HEK293 (cell line): ENCODE measurements at regions not wholly inside any gene's neighbourhood (a gene's known extent, or its start where the extent isn't known, plus 50 kb on each side); places are given as distances from the start of the nearest gene placed in this dataset.

Experiments used
- CTCF ChIA-PET: fragments of 350-600 bp; formaldehyde crosslinking; extraction: SDS; loops from one replicate; lab custom pipeline; 2021; ENCODE audit warnings: antibody characterized with exemption; lab: Yijun Ruan, JAX
- POLR2A ChIA-PET: fragments of 300-600 bp; formaldehyde crosslinking; extraction: SDS; loops from one replicate; lab custom pipeline; 2020; ENCODE audit warnings: antibody characterized with exemption, inconsistent platforms; lab: Yijun Ruan, JAX
- H3K27ac ChIP-seq: fragments of 200-500 bp; sonication (Bioruptor generic); 2 replicates; pipeline ENCODE4 v1.5.1; 2014; ENCODE audit warnings: low read depth, low read length, control low read depth, inconsistent platforms; ENCODE audit errors: extremely low read depth
- H3K36me3 ChIP-seq, 2 experiments: fragments of 200-500 bp in 1 of 2; sonication (Bioruptor generic) in 1 of 2; 1 replicate in 1 of 2; 2 replicates in 1 of 2; pipeline ENCODE4 v1.5.1; 2014 to 2017; ENCODE audit warnings: inconsistent platforms in 2 of 2, low read length in 2 of 2; ENCODE audit not compliant: control insufficient read depth in 2 of 2, insufficient read depth in 1 of 2
- H3K4me1 ChIP-seq: fragments of 200-500 bp; sonication (Bioruptor generic); 2 replicates; pipeline ENCODE4 v1.5.1; 2014; ENCODE audit warnings: mild to moderate bottlenecking, low read length, inconsistent platforms; ENCODE audit not compliant: control insufficient read depth, insufficient read depth
- H3K4me3 ChIP-seq: 2 replicates; pipeline ENCODE4 v1.5.1; 2011; ENCODE audit warnings: low read depth, mild to moderate bottlenecking, control low read depth, low read length, moderate library complexity
- H3K9me3 ChIP-seq: fragments of 200-500 bp; sonication (Bioruptor generic); 2 replicates; pipeline ENCODE4 v1.5.1; 2014; ENCODE audit warnings: low read depth, low read length, inconsistent platforms; ENCODE audit not compliant: control insufficient read depth, insufficient read depth
- BCL6B ChIP-seq: fragments of 450-650 bp; formaldehyde crosslinking; IDR thresholded peaks from 2 replicates; pipeline ENCODE4 v1.5.1; 2017; ENCODE audit warnings: missing biosample characterization, missing genetic modification characterization
- INSM2 ChIP-seq: fragments of 450-650 bp; formaldehyde crosslinking; IDR thresholded peaks from 2 replicates; pipeline ENCODE4 v1.5.1; 2016; ENCODE audit warnings: missing biosample characterization, missing genetic modification characterization
- KLF16 ChIP-seq: fragments of 450-650 bp; formaldehyde crosslinking; IDR thresholded peaks from 2 replicates; pipeline ENCODE4 v1.5.1; 2017; ENCODE audit warnings: missing biosample characterization, missing genetic modification characterization
- MZF1 ChIP-seq: fragments of 450-650 bp; formaldehyde crosslinking; IDR thresholded peaks from 2 replicates; pipeline ENCODE4 v1.5.1; 2017; ENCODE audit warnings: missing biosample characterization, missing genetic modification characterization, borderline replicate concordance
- ZBTB7A ChIP-seq: fragments of 450-650 bp; formaldehyde crosslinking; IDR thresholded peaks from 2 replicates; pipeline ENCODE4 v1.5.1; 2016; ENCODE audit warnings: low read depth, missing biosample characterization, missing genetic modification characterization
- ZNF148 ChIP-seq: fragments of 450-650 bp; formaldehyde crosslinking; IDR thresholded peaks from 2 replicates; pipeline ENCODE4 v1.5.0; 2017; ENCODE audit warnings: missing biosample characterization, missing genetic modification characterization, borderline replicate concordance
- ZNF211 ChIP-seq: fragments of 450-650 bp; formaldehyde crosslinking; IDR thresholded peaks from 2 replicates; pipeline ENCODE4 v1.5.1; 2016; ENCODE audit warnings: low read depth, missing biosample characterization, missing genetic modification characterization
- ZNF223 ChIP-seq: fragments of 450-650 bp; formaldehyde crosslinking; IDR thresholded peaks from 2 replicates; pipeline ENCODE4 v1.5.1; 2016; ENCODE audit warnings: missing biosample characterization, missing genetic modification characterization
- ZNF280C ChIP-seq: fragments of 450-650 bp; formaldehyde crosslinking; IDR thresholded peaks from 2 replicates; pipeline ENCODE4 v1.5.1; 2016; ENCODE audit warnings: missing biosample characterization, missing genetic modification characterization
- ZNF292 ChIP-seq: fragments of 450-650 bp; formaldehyde crosslinking; IDR thresholded peaks from 2 replicates; pipeline ENCODE4 v1.5.1; 2016; ENCODE audit warnings: low read depth, missing biosample characterization, missing genetic modification characterization, borderline replicate concordance
- ZNF518A ChIP-seq: fragments of 450-650 bp; formaldehyde crosslinking; conservative IDR thresholded peaks from 2 replicates; pipeline ENCODE4 v1.5.1; 2016; ENCODE audit warnings: low read depth, missing biosample characterization, missing genetic modification characterization
- ZNF600 ChIP-seq: fragments of 450-650 bp; formaldehyde crosslinking; IDR thresholded peaks from 2 replicates; pipeline ENCODE4 v1.5.1; 2016; ENCODE audit warnings: missing biosample characterization, missing genetic modification characterization
- ZNF654 ChIP-seq: fragments of 450-650 bp; formaldehyde crosslinking; IDR thresholded peaks from 2 replicates; pipeline ENCODE4 v1.5.1; 2016; ENCODE audit warnings: low read depth, missing biosample characterization, missing genetic modification characterization
- ZNF664 ChIP-seq: fragments of 450-650 bp; formaldehyde crosslinking; IDR thresholded peaks from 2 replicates; pipeline ENCODE4 v1.5.1; 2016; ENCODE audit warnings: missing biosample characterization, missing genetic modification characterization
- ZNF692 ChIP-seq: fragments of 450-650 bp; formaldehyde crosslinking; IDR thresholded peaks from 2 replicates; pipeline ENCODE4 v1.5.1; 2016; ENCODE audit warnings: missing biosample characterization, missing genetic modification characterization
- ZSCAN16 ChIP-seq: fragments of 450-650 bp; formaldehyde crosslinking; IDR thresholded peaks from 2 replicates; pipeline ENCODE4 v1.5.1; 2016; ENCODE audit warnings: missing biosample characterization, missing genetic modification characterization

- CTCF ChIA-PET, result interaction anchor here (0.7 to 1.6 kb wide), 5 partner anchors 9 to 863 kb away, joined by 3 to 4 read pairs (median 3); no protein-coding TSS in a partner anchor
- Histone ChIP-seq H3K9me3 (no peaks in the 10 kb centered on the region), H3K36me3 (no peaks in the 10 kb centered on the region), H3K27ac (no peak overlapping the region)
- POLR2A ChIA-PET, result no interaction called here
- TF ChIP-seq ZNF518A (tag by site-specific recombination), result no peak
- no peak for TF ChIP-seq INSM2
- TF ChIP-seq, all 188 proteins: peak for 0
- Histone ChIP-seq H3K4me1 (no peaks in the 10 kb centered on the region), H3K4me3 (no peak overlapping the region)
Observed at GRCh38 chr20:20843982-20844381, 131.5 kb upstream of the RALGAPA2 start.

GRCh38 chr20:20839771-20840170, 127.3 kb upstream of the RALGAPA2 start:
- Histone ChIP-seq H3K4me1 (no peaks in the 10 kb centered on the region), H3K4me3 (no peak overlapping the region), H3K36me3 (no peaks in the 10 kb centered on the region), H3K27ac (no peak overlapping the region), H3K9me3 (no peaks in the 10 kb centered on the region)
- ChIA-PET POLR2A (no interaction called here), CTCF (interaction anchor here (1.0 to 5.7 kb wide), 8 partner anchors 12 to 929 kb away, joined by 3 to 59 read pairs (median 18); no protein-coding TSS in a partner anchor)
- TF ChIP-seq ZNF223 (no peak), MZF1 (tag by site-specific recombination) (no peak)

GRCh38 chr20:20837574-20838021, 125.2 kb upstream of the RALGAPA2 start:
- CTCF ChIA-PET, result interaction anchor here (0.6 to 5.7 kb wide), 43 partner anchors 9 to 1128 kb away, joined by 3 to 59 read pairs (median 4); no protein-coding TSS in a partner anchor
- Histone ChIP-seq H3K4me1 (no peaks in the 10 kb centered on the region), H3K27ac (no peak overlapping the region), H3K36me3 (no peaks in the 10 kb centered on the region), H3K4me3 (no peak overlapping the region), H3K9me3 (no peaks in the 10 kb centered on the region)
- POLR2A ChIA-PET, result no interaction called here
- TF ChIP-seq ZNF292 (no peak), ZSCAN16 (no peak), ZNF600 (no peak), KLF16 (tag by site-specific recombination) (no peak), ZNF280C (no peak), ZNF211 (tag by site-specific recombination) (no peak), ZNF664 (tag by site-specific recombination) (no peak), ZNF654 (tag by site-specific recombination) (peak; percentile 87), ZBTB7A (tag by site-specific recombination) (no peak), BCL6B (tag by site-specific recombination) (no peak), ZNF148 (tag by site-specific recombination) (no peak), ZNF692 (tag by site-specific recombination) (no peak)
